HEK293T (cell line): ENCODE measurements at regions not wholly inside any gene's neighbourhood (a gene's known extent, or its start where the extent isn't known, plus 50 kb on each side); places are given as distances from the start of the nearest gene placed in this dataset.

ENCODE experiments used
- BHLHE40 ChIP-seq: fragments of 450-650 bp; IDR thresholded peaks from 2 replicates; pipeline ENCODE4 v1.6.1; 2016; ENCODE audit warnings: mild to moderate bottlenecking, moderate library complexity, borderline replicate concordance
- ELF4 ChIP-seq: fragments of 450-650 bp; IDR thresholded peaks from 2 replicates; pipeline ENCODE4 v1.6.1; 2017; ENCODE audit warnings: antibody characterized with exemption
- LEF1 ChIP-seq: fragments of 450-650 bp; IDR thresholded peaks from 2 replicates; pipeline ENCODE4 v1.6.1; 2017; ENCODE audit warnings: mild to moderate bottlenecking, borderline replicate concordance
- NFRKB ChIP-seq: fragments of 450-650 bp; IDR thresholded peaks from 2 replicates; pipeline ENCODE4 v1.6.1; 2016; ENCODE audit warnings: mild to moderate bottlenecking, moderate library complexity
- SP1 ChIP-seq: fragments of 450-650 bp; IDR thresholded peaks from 2 replicates; pipeline ENCODE4 v1.6.1; 2017

GRCh38 chr17:72253597-72253996 lies 132.8 kb downstream of the SOX9 start:
- TF ChIP-seq BHLHE40 (no peak), SP1 (no peak), NFRKB (no peak), ELF4 (no peak), LEF1 (no peak)
